Stimulated activated naive CD8-positive, alpha-beta T cell treated with anti-CD3 and anti-CD28 coated beads, Interleukin-15, amount 100 ng/mL, for 72 hours (primary cell): ENCODE measurements at regions not wholly inside any gene's neighbourhood (a gene's known extent, or its start where the extent isn't known, plus 50 kb on each side); places are given as distances from the start of the nearest gene placed in this dataset.

Experiments
- ATAC-seq: fragments of 150-1000 bp; cut with Tn5 transposase; 2 replicates; pipeline ENCODE4 v1.10.0; 2021; ENCODE audit warnings: mild to moderate bottlenecking, moderate library complexity
- DNase-seq, 2 donors: peaks; one replicate each; pipeline ENCODE4 v3.0.0; 2021 to 2022
- H3K27ac Mint-ChIP-seq, 2 donors: one replicate each; pipeline ENCODE4 v1.8.0; 2022; ENCODE audit warnings: mild to moderate bottlenecking in 2 of 2, mixed read lengths in 2 of 2, moderate library complexity in 2 of 2
- H3K27me3 Mint-ChIP-seq: one replicate; pipeline ENCODE4 v1.8.0; 2022; ENCODE audit warnings: mixed read lengths
- H3K4me1 Mint-ChIP-seq: one replicate; pipeline ENCODE4 v1.8.0; 2022; ENCODE audit warnings: mild to moderate bottlenecking, mixed read lengths
- H3K4me3 Mint-ChIP-seq, 2 donors: one replicate each; pipeline ENCODE4 v1.8.0; 2022; ENCODE audit warnings: mild to moderate bottlenecking in 2 of 2, mixed read lengths in 2 of 2, moderate library complexity in 1 of 2
- H3K9me3 Mint-ChIP-seq, 2 donors: one replicate each; pipeline ENCODE4 v1.8.0; 2022; ENCODE audit warnings: mixed read lengths in 2 of 2

GRCh38 chr4:108333353-108333942 is 164.7 kb upstream of the LEF1 start:
- no peaks in the 10 kb centered on the region for H3K9me3 Mint-ChIP-seq
- H3K4me1 Mint-ChIP-seq: peaks cover 6% of the 10 kb centered on the region
- H3K4me3 Mint-ChIP-seq: no peak overlapping the region
- no peak overlapping the region for H3K27ac Mint-ChIP-seq
- DNase-seq: no peak
- no peak for ATAC-seq
- H3K27me3 Mint-ChIP-seq: no peaks in the 10 kb centered on the region

- Mint-ChIP-seq H3K27ac (no peak overlapping the region), H3K4me1 (peaks cover 17% of the 10 kb centered on the region), H3K27me3 (no peaks in the 10 kb centered on the region), H3K4me3 (no peak overlapping the region), H3K9me3 (no peaks in the 10 kb centered on the region)
- DNase-seq: no peak
- ATAC-seq: no peak
Observed at GRCh38 chr4:108331905-108332632, 163.3 kb upstream of the LEF1 start.

- Mint-ChIP-seq H3K9me3 (no peaks in the 10 kb centered on the region), H3K4me1 (peaks cover 17% of the 10 kb centered on the region), H3K27ac (no peak overlapping the region), H3K4me3 (no peak overlapping the region), H3K27me3 (no peaks in the 10 kb centered on the region)
- DNase-seq (no peak), ATAC-seq (no peak)
Observed at GRCh38 chr4:108328383-108328732, 159.6 kb upstream of the LEF1 start.

- peaks cover 17% of the 10 kb centered on the region for H3K4me1 Mint-ChIP-seq
- DNase-seq (no peak), ATAC-seq (no peak)
- no peaks in the 10 kb centered on the region for H3K9me3 Mint-ChIP-seq
- no peak overlapping the region for H3K27ac Mint-ChIP-seq
- H3K27me3 Mint-ChIP-seq: no peaks in the 10 kb centered on the region
- H3K4me3 Mint-ChIP-seq: no peak overlapping the region
Observed at GRCh38 chr4:108327642-108328382, 159.1 kb upstream of the LEF1 start.

- peaks cover 0 to 9% of the 10 kb centered on the region in 2 donors for H3K9me3 Mint-ChIP-seq
- peak overlapping the region in 1 of 2 donors; percentile 21 for H3K27ac Mint-ChIP-seq
Observed at GRCh38 chr4:108325561-108325960, 156.8 kb upstream of the LEF1 start.

GRCh38 chr4:108324450-108324849 is 155.7 kb upstream of the LEF1 start:
- no peak for ATAC-seq
- Mint-ChIP-seq H3K4me3 (no peak overlapping the region), H3K4me1 (peaks cover 24% of the 10 kb centered on the region), H3K27me3 (no peaks in the 10 kb centered on the region), H3K9me3 (peaks cover 0 to 9% of the 10 kb centered on the region in 2 donors), H3K27ac (no peak overlapping the region)
- DNase-seq: no peak

More at GRCh38 chr4:108325561-108325960, 156.8 kb upstream of the LEF1 start:
- ATAC-seq (no peak), DNase-seq (no peak)
- Mint-ChIP-seq H3K4me3 (no peak overlapping the region), H3K27me3 (no peaks in the 10 kb centered on the region), H3K4me1 (peaks cover 17% of the 10 kb centered on the region)

- Mint-ChIP-seq H3K4me1 (peaks cover 9% of the 10 kb centered on the region), H3K27ac (no peak overlapping the region), H3K9me3 (peaks cover 0 to 9% of the 10 kb centered on the region in 2 donors), H3K27me3 (no peaks in the 10 kb centered on the region), H3K4me3 (no peak overlapping the region)
- DNase-seq (no peak), ATAC-seq (no peak)
Observed at GRCh38 chr4:108322497-108322896, 153.8 kb upstream of the LEF1 start.

- Mint-ChIP-seq H3K27ac (no peak overlapping the region), H3K4me3 (no peak overlapping the region), H3K4me1 (peaks cover 21% of the 10 kb centered on the region), H3K9me3 (peaks cover 0 to 9% of the 10 kb centered on the region in 2 donors), H3K27me3 (peaks cover 16% of the 10 kb centered on the region)
- ATAC-seq: no peak
- DNase-seq: no peak
Observed at GRCh38 chr4:108320061-108320460, 151.3 kb upstream of the LEF1 start.

- ATAC-seq: no peak
- H3K4me1 Mint-ChIP-seq: peaks cover 38% of the 10 kb centered on the region
Observed at GRCh38 chr4:108317377-108317776, 148.6 kb upstream of the LEF1 start.

GRCh38 chr4:108315694-108316093 is 147.0 kb upstream of the LEF1 start:
- H3K27ac Mint-ChIP-seq: no peak overlapping the region

More at GRCh38 chr4:108317377-108317776, 148.6 kb upstream of the LEF1 start:
- DNase-seq: no peak
- Mint-ChIP-seq H3K27ac (no peak overlapping the region), H3K27me3 (peaks cover 16% of the 10 kb centered on the region), H3K9me3 (peaks cover 0 to 8% of the 10 kb centered on the region in 2 donors), H3K4me3 (no peak overlapping the region)

GRCh38 chr4:108314900-108315589 is 146.3 kb upstream of the LEF1 start:
- H3K9me3 Mint-ChIP-seq: no peaks in the 10 kb centered on the region
- H3K27ac Mint-ChIP-seq: no peak overlapping the region
- ATAC-seq (peak; percentile 71), DNase-seq (no peak)
- peaks cover 25% of the 10 kb centered on the region for H3K27me3 Mint-ChIP-seq
- H3K4me3 Mint-ChIP-seq: peak overlapping the region; percentile 38 to 41
- peaks cover 47% of the 10 kb centered on the region for H3K4me1 Mint-ChIP-seq

More at GRCh38 chr4:108315694-108316093, 147.0 kb upstream of the LEF1 start:
- Mint-ChIP-seq H3K4me1 (peaks cover 48% of the 10 kb centered on the region), H3K27me3 (peaks cover 25% of the 10 kb centered on the region), H3K9me3 (no peaks in the 10 kb centered on the region), H3K4me3 (peak overlapping the region; percentile 38 to 41)
- DNase-seq: no peak
- ATAC-seq: no peak

- Mint-ChIP-seq H3K27me3 (peaks cover 25% of the 10 kb centered on the region), H3K9me3 (no peaks in the 10 kb centered on the region), H3K4me1 (peaks cover 41% of the 10 kb centered on the region), H3K27ac (peak overlapping the region in 1 of 2 donors; percentile 74), H3K4me3 (no peak overlapping the region)
- DNase-seq: no peak
- peak; percentile 53 for ATAC-seq
Observed at GRCh38 chr4:108313546-108314339, 145.0 kb upstream of the LEF1 start.

- ATAC-seq: no peak
Observed at GRCh38 chr4:108311313-108311712, 142.6 kb upstream of the LEF1 start.

GRCh38 chr4:108303488-108304177 is 134.9 kb upstream of the LEF1 start:
- H3K4me1 Mint-ChIP-seq: peaks cover 29% of the 10 kb centered on the region
- no peaks in the 10 kb centered on the region for H3K27me3 Mint-ChIP-seq
- no peak for ATAC-seq
- no peak overlapping the region for H3K27ac Mint-ChIP-seq
- no peak for DNase-seq
- no peak overlapping the region for H3K4me3 Mint-ChIP-seq
- no peaks in the 10 kb centered on the region for H3K9me3 Mint-ChIP-seq

More at GRCh38 chr4:108311313-108311712, 142.6 kb upstream of the LEF1 start:
- Mint-ChIP-seq H3K9me3 (no peaks in the 10 kb centered on the region), H3K4me3 (no peak overlapping the region), H3K4me1 (peaks cover 51% of the 10 kb centered on the region), H3K27ac (no peak overlapping the region), H3K27me3 (peaks cover 13% of the 10 kb centered on the region)
- DNase-seq: no peak
